Smooth muscle cell (in vitro differentiated cells): ENCODE measurements at regions not wholly inside any gene's neighbourhood (a gene's known extent, or its start where the extent isn't known, plus 50 kb on each side); places are given as distances from the start of the nearest gene placed in this dataset.

Experiments
- DNase-seq: peaks from one replicate; lab custom pipeline; 2025; ENCODE audit not compliant: unreplicated experiment; lab: John Stamatoyannopoulos, UW
- H2AFZ ChIP-seq: fragments of 200-600 bp; sonication (generic); 2 replicates; pipeline ENCODE4 v1.6.0; 2016; ENCODE audit warnings: antibody characterized with exemption, low read depth, mild to moderate bottlenecking
- H3F3A ChIP-seq: fragments of 200-600 bp; sonication (generic); 2 replicates; pipeline ENCODE4 v1.6.0; 2017; ENCODE audit warnings: antibody characterized with exemption, low read depth
- H3K27ac ChIP-seq: fragments of 200-600 bp; sonication (generic); 2 replicates; pipeline ENCODE4 v1.5.1; 2016; ENCODE audit warnings: low read depth, mild to moderate bottlenecking
- H3K27me3 ChIP-seq: fragments of 200-600 bp; sonication (generic); 2 replicates; pipeline ENCODE4 v1.6.1; 2016; ENCODE audit warnings: low read depth, mild to moderate bottlenecking
- H3K36me3 ChIP-seq: fragments of 200-600 bp; sonication (generic); 2 replicates; pipeline ENCODE4 v1.5.1; 2016; ENCODE audit warnings: low read depth
- H3K4me1 ChIP-seq: fragments of 200-600 bp; sonication (generic); 2 replicates; pipeline ENCODE4 v1.5.1; 2016; ENCODE audit warnings: low read depth
- H3K4me2 ChIP-seq: fragments of 200-600 bp; sonication (generic); 2 replicates; pipeline ENCODE4 v1.6.0; 2016; ENCODE audit warnings: mild to moderate bottlenecking
- H3K4me3 ChIP-seq: fragments of 200-600 bp; sonication (generic); 2 replicates; pipeline ENCODE4 v1.5.1; 2016; ENCODE audit warnings: mild to moderate bottlenecking
- H3K79me2 ChIP-seq: fragments of 200-600 bp; sonication (generic); 2 replicates; pipeline ENCODE4 v1.6.0; 2016; ENCODE audit warnings: low read depth, mild to moderate bottlenecking
- H3K9ac ChIP-seq: fragments of 200-600 bp; sonication (generic); 2 replicates; pipeline ENCODE4 v1.6.0; 2016; ENCODE audit warnings: low read depth
- H3K9me3 ChIP-seq: fragments of 200-600 bp; sonication (generic); replicated peaks from 2 replicates; pipeline ENCODE4 v1.5.1; 2016; ENCODE audit warnings: low read depth
- H4K20me1 ChIP-seq: fragments of 200-600 bp; sonication (generic); 2 replicates; pipeline ENCODE4 v1.6.0; 2016; ENCODE audit warnings: low read depth
- CTCF ChIP-seq: fragments of 200-600 bp; sonication (generic); IDR thresholded peaks from 2 replicates; pipeline ENCODE4 v1.5.1; 2017; ENCODE audit warnings: borderline replicate concordance, mild to moderate bottlenecking, antibody characterized with exemption; ENCODE audit not compliant: insufficient read depth, poor library complexity, severe bottlenecking
- WGBS: methylation state at CpG from one replicate; pipeline ENCODE4 v1.1.7; 2016; ENCODE audit warnings: low lambda C conversion rate; 5-methylcytosine and 5-hydroxymethylcytosine counted together

DNA sequence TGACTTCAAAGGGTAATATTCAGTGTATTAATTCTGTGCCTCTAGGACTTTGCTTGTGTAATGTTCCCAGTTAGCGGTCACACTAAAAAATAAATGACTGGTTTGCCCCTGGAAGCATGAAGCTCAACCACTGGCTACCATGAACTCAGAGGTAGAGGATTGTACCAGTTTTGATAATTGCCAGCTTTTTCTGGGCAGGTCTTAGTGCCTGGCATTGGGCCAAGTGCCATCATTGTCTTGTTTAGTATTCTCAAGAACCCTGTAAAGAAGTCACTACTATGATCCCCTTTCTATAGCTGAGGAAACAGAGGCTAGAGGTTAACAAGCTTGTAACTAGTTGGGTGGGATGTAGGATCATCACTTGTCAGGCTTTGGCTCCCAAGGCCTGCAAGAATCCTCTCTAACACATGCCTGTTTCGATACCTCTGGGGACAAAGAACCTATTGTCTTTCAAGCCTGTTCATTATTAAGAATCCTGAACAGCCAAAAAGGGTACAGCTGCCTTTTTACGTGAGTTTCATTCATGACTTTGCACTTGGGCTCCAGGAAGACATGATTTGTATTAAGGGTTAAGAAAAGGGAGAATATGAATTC is 121.9 kb upstream of the JUN start:
- no peak overlapping the region for H3K4me2 ChIP-seq
- H3K27me3 ChIP-seq = no peaks in the 10 kb centered on the region
- no peaks in the 10 kb centered on the region for H3K4me1 ChIP-seq
- no peak overlapping the region for H3K27ac ChIP-seq
- no peaks in the 10 kb centered on the region for H3K36me3 ChIP-seq
- H3K9me3 ChIP-seq = no peaks in the 10 kb centered on the region
- H3K9ac ChIP-seq = no peak overlapping the region
- H4K20me1 ChIP-seq = no peaks in the 10 kb centered on the region
- H3K4me3 ChIP-seq = no peak overlapping the region
- no peak for DNase-seq
- 78% methylated on average over 3 of the region's 3 CpGs for WGBS
- peaks cover 32% of the 10 kb centered on the region for H3F3A ChIP-seq
- no peaks in the 10 kb centered on the region for H3K79me2 ChIP-seq
- H2AFZ ChIP-seq = no peak overlapping the region
- no peak for TF ChIP-seq CTCF

DNA sequence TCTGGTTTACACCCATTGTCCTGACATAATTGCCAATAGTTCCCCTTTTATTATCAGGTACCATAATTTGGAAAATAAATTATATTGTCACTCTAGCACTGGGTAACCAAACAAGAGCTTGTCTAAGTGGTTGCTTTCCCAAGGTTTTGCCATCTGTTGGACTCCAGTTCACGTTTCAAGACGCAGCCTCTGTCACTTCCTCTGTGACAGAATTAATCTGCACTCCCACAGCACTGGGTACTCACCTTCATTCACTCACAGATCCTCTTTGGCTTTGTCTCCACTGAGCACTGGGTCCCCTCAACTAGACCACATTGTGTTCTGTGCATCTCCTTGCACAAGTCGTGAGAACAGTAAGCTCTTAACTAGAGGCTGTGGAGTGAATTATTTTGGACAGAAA is 123.6 kb upstream of the JUN start:
- Histone ChIP-seq H3K27ac (no peak overlapping the region), H3K9me3 (no peaks in the 10 kb centered on the region), H3K27me3 (no peaks in the 10 kb centered on the region), H3K79me2 (no peaks in the 10 kb centered on the region), H3F3A (peaks cover 21% of the 10 kb centered on the region), H3K4me1 (no peaks in the 10 kb centered on the region), H3K36me3 (no peaks in the 10 kb centered on the region), H3K4me3 (no peak overlapping the region), H3K4me2 (no peak overlapping the region), H4K20me1 (no peaks in the 10 kb centered on the region), H3K9ac (no peak overlapping the region), H2AFZ (peak overlapping the region; percentile 51)
- DNase-seq = no peak
- TF ChIP-seq CTCF = no peak
- 86% methylated on average over 3 of the region's 3 CpGs for WGBS

DNA sequence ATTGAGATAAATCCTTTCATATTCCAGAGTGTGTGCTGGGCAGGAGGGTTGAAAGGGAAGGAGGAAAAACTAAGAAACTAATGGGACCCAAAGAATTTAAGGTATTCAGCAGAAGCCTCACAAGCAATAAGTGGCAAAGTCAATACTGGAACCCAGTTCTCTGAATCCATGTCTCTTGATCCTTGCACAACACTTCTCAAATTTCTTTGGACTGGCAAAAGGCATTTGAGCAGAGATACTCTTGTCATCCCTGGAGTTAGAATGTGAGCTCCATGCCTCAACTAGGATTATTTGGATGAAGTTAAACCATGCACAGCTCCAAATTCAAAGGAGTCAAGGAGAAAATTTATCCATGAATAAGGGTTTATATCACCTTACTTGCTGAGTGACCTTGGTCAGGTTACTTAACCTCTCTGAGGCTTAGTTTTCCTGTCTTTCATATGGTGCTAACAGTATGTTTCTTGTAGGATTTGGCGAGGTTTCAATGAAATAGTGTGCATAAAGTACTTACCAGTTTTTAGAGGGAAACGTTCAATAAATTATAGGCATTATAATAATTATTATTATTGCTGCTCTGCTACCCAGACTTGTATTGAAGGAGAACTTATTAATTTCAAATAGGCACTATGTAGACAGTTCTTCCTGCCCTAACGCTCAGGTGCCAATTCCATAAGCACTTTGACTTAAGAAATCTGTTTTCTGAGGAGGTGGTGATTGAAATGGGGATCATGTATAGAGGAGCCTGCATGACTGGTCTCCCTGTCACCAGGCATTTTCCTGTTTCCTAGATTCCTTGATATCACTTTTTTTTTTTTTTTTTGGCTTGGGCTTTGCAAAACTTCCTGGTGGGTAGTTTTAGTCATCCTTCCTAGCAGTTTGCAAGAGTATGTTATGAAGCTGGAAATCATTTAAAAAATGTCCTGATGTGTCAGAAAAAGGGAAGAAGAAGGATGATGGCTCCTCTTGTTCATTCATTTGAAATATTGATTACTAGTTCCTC is 125.0 kb upstream of the JUN start:
- no peak overlapping the region for H3K9ac ChIP-seq
- no peaks in the 10 kb centered on the region for H3K9me3 ChIP-seq
- WGBS = 84% methylated on average over 3 of the region's 3 CpGs
- H3K4me3 ChIP-seq = no peak overlapping the region
- no peak overlapping the region for H2AFZ ChIP-seq
- no peaks in the 10 kb centered on the region for H3K4me1 ChIP-seq
- H3F3A ChIP-seq = peaks cover 17% of the 10 kb centered on the region
- no peaks in the 10 kb centered on the region for H3K36me3 ChIP-seq
- no peaks in the 10 kb centered on the region for H4K20me1 ChIP-seq
- DNase-seq = no peak
- H3K4me2 ChIP-seq = peak overlapping the region; percentile 27
- no peaks in the 10 kb centered on the region for H3K27me3 ChIP-seq
- TF ChIP-seq CTCF = no peak
- no peak overlapping the region for H3K27ac ChIP-seq
- no peaks in the 10 kb centered on the region for H3K79me2 ChIP-seq
